ENCODE measurements at regions not wholly inside any gene's neighbourhood (a gene's known extent, or its start where the extent isn't known, plus 50 kb on each side); places are given as distances from the start of the nearest gene placed in this dataset.

DNA sequence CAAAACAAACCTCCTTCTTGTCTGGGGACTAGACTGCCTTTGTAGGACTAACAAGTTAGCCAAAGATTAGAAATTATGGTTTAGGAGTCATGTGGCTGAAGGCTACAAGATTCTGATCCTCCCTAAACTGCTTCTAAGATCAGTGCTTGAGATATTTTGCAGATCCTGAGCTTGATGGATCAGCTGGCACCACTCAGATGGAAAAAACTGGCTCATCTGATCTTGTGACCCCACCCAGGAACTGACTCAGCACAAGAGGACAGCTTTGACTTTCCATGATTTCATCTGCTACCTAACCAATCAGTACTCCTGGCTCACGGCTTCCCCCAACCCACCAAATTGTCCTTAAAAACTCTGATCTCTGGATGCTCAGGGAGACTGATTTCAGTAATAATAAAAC, 271.5 kb upstream of the TAC1 start:
- TF ChIP-seq, protein P1, sequence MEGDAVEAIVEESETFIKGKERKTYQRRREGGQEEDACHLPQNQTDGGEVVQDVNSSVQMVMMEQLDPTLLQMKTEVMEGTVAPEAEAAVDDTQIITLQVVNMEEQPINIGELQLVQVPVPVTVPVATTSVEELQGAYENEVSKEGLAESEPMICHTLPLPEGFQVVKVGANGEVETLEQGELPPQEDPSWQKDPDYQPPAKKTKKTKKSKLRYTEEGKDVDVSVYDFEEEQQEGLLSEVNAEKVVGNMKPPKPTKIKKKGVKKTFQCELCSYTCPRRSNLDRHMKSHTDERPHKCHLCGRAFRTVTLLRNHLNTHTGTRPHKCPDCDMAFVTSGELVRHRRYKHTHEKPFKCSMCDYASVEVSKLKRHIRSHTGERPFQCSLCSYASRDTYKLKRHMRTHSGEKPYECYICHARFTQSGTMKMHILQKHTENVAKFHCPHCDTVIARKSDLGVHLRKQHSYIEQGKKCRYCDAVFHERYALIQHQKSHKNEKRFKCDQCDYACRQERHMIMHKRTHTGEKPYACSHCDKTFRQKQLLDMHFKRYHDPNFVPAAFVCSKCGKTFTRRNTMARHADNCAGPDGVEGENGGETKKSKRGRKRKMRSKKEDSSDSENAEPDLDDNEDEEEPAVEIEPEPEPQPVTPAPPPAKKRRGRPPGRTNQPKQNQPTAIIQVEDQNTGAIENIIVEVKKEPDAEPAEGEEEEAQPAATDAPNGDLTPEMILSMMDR (IDR thresholded peaks at IDR 0.05; ENCODE audit: insufficient read depth, low read depth, low read length, missing control alignments) = no peak
- no peak for DNase-seq (ENCODE audit: low read depth)
- H3K4me3 ChIP-seq (ENCODE audit: low read length) = no peak overlapping the region

- no peak overlapping the region for H3K4me3 ChIP-seq (ENCODE audit: low read length)
- DNase-seq (ENCODE audit: low read depth) = no peak
- TF ChIP-seq, protein P1 (IDR thresholded peaks at IDR 0.05; ENCODE audit: insufficient read depth, low read depth, low read length, missing control alignments) = no peak
These were observed 270.3 kb upstream of the TAC1 start for GRCh38 chr7:97461596-97461995.

- no peak overlapping the region for H3K4me3 ChIP-seq (ENCODE audit: low read length)
These were observed 265.8 kb upstream of the TAC1 start for GRCh38 chr7:97466071-97466470.

DNA sequence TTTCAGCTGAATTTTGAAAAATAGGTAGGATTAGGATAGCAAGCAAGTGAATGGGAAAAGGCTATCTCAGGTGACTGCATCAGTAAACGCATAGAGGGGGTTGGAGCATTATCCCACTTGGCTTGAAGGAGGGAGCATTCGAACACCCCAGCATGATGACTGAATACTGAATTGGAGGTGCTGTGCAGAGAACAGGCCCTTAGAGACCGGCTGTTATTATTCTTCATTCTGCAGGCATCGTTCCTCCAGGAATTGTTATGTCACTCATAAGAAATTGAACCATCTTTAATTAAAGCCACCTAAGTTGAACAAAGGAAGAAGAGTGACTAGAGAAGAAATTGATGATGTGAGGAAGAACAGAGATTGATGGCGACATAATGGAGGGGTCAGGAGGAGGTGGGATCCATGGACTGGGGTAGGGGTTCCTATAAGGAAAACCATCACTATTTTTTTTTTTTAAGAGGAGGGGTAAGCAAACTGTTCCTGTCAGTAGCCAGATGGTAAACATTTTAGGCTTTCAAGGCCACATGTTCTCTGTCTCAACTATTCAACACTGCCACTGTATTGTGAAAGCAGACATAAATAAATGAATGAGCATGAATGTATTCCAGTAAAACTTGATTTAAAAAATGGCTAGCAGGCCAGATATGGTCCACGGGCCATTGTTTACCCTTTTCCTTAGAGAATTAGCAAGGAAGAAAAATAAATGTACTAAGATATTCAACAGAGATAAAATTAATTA, 264.7 kb upstream of the TAC1 start:
- no peak overlapping the region for H3K4me3 ChIP-seq (ENCODE audit: low read length)
- TF ChIP-seq, protein P1 (IDR thresholded peaks at IDR 0.05; ENCODE audit: insufficient read depth, low read depth, low read length, missing control alignments) = no peak
- no peak for DNase-seq (ENCODE audit: low read depth)

More at GRCh38 chr7:97466071-97466470, 265.8 kb upstream of the TAC1 start:
- TF ChIP-seq, protein P1 (IDR thresholded peaks at IDR 0.05; ENCODE audit: insufficient read depth, low read depth, low read length, missing control alignments) = no peak
- DNase-seq (ENCODE audit: low read depth) = no peak

GRCh38 chr7:97468493-97468892, 263.4 kb upstream of the TAC1 start:
- TF ChIP-seq, protein P1 (IDR thresholded peaks at IDR 0.05; ENCODE audit: insufficient read depth, low read depth, low read length, missing control alignments) = no peak
- H3K4me3 ChIP-seq (ENCODE audit: low read length) = no peak overlapping the region
- DNase-seq (ENCODE audit: low read depth) = no peak

DNA sequence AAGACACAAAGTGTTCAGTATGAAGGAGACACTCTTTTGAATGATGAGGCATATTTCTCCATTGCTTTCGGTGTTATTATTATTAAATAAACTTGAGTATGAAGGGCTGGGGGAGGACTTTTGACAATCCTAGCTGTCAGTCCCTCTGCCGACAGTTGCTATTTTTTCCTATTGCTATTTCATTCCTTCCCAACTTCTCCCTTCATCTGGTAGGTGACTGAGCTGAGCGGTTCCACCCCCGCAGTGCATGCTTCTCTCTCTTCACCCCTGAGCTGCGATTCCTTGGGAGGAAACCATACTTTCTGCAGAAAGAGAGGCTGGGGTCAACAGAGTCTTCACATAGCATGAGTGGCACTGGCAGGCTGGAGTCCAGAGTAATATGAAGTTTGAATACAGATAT, 261.2 kb upstream of the TAC1 start:
- H3K4me3 ChIP-seq (ENCODE audit: low read length) = no peak overlapping the region
- DNase-seq (ENCODE audit: low read depth) = no peak
- TF ChIP-seq, protein P1 (IDR thresholded peaks at IDR 0.05; ENCODE audit: insufficient read depth, low read depth, low read length, missing control alignments) = no peak

DNA sequence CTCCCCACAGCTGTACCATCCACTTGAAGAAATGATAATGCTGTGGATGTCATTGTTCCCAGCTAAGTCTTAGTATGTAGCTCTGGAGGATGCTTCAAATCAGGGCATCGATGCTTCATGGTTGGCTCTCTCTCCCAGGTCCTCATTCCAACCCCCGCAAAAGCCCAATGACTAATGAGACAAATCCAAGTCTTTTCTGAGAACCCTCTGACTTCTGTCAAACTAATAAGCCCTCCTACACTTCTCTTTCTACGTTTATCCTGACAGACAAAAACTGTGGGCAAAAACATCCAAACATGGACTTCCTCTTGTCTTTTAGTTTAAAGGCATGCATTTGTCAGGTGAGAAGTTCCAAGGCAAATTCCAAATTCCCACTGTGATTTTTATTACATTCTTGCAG, 260.4 kb upstream of the TAC1 start:
- TF ChIP-seq, protein P1 (IDR thresholded peaks at IDR 0.05; ENCODE audit: insufficient read depth, low read depth, low read length, missing control alignments) = no peak
- no peak overlapping the region for H3K4me3 ChIP-seq (ENCODE audit: low read length)
- no peak for DNase-seq (ENCODE audit: low read depth)
